HG03354 (cell line): ENCODE measurements at regions not wholly inside any gene's neighbourhood (a gene's known extent, or its start where the extent isn't known, plus 50 kb on each side); places are given as distances from the start of the nearest gene placed in this dataset.
A peak's percentile ranks its signal among the peaks of the same experiment; 100 is the strongest.

Experiments used
- ATAC-seq: cut with Tn5 transposase; IDR thresholded peaks from one replicate; pipeline ENCODE4 v1.9.1; 2021; ENCODE audit warnings: mild to moderate bottlenecking; ENCODE audit not compliant: unreplicated experiment, poor library complexity, severe bottlenecking

DNA sequence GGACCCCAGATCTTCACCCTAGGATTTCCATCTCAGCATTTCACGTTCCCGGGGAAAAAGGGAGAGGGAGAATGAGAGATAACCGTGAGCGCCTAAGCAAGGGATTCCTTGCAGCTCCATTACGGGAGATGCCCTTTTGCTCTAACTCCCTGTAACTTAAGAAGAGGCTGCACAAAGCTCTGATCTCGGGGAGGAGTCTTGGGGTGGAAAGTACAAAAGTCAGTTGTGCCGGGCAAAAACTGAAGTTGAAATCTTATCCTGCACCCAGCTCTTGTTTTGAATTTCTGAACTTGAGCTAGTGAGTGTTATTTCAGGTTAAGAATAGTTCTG, 256.4 kb upstream of the SOX21 start:
- ATAC-seq, result no peak

DNA sequence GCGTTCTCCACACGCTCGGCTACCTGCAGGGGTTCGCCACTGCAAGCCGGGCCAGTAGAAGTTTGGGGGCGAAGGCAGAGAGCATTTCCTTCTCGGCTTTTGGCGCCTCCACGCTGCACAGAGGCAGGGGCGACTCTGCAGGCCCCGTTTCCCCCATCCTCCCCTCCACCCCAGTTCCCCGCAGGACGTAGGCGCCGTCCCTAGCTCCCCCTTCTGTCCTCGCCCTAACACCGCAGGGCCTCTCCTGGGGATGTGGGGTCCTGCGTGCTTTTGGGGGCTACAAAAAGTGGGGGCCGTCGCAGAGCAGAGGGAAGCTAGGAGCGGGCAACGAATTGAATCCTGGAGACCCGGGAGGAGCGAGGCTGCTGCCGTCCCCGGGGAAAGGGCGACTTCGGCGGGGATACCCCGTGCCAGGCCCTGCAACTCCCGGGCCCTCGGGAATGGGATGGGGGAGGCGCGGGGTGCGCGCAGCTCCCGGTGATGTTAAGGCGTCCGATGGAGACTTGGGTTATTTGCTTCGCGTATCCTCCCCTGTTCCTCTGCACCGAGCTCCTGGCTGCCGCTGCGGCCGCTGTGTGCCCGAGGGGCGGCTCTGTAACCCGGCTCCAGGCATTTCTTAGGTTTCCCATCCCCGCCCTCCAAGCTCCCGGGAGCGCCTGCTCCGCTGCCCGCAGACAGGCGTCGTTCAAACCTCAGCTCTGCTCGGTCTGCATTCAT, 255.9 kb upstream of the SOX21 start:
- ATAC-seq, result peak; percentile 39

DNA sequence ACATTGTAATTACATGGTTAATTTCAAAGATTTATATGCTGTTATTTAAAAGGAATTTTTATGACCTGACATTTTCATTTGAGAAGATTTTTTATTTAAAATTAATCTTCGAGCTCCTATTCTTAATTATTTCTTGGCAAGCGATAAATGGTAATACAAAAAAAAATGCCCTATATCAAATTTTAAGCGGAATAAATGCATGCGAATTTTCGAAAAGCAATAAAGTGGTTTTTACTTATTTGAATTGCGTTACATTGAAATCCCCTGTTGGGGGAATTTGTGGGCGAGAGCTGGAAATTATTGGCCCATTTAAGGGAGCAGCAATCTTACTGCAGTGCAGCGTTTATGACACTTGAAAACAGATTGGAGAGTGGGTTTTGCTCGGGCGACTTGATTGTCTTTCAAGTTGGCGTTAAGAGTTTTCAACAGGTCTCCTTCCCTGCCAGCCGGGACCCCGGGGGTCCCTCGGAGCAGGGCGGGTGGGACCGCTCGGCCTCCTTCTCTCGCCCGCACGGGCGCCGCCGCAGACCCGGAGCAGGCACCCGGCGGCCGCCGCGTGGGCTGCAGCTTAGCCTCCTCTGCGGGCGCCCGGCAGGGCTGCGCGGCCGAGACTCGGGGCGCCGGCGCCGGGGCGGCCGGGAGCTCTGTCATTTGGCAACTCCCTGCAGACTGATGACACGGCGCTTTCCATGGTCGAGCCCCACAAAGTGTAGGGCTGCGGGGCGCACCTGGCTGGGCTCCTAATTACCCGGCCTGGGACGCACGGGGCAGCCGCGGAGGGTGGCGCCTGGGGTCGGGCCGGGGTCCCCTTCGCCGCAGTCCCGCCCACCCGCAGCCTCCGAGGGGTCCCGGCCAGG, 255.1 kb upstream of the SOX21 start:
- ATAC-seq, result peak; percentile 63

DNA sequence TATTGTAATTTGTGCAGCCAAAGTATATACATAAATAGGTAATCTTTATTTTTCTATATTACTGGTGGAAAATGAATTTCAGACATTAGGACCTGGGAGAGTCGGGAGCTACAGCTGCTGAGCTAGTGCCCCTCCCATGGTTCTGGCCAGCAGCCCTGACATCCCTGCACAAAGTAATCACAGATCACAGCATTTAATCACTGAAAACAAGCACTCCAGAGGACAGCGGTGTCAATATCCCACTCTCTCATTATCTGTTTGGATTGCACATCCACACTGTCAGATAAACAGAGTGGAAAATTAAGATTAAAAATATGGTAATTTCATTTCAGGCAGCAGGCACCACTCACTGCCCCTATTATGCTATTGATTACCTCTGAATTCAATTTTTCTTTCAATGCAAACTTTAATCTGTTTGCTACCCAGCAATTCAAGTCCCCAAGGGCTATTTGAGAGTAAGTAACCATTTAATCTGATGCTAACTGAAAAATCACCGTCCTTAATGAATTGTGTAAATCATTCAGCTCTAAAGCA, 254.1 kb upstream of the SOX21 start:
- no peak for ATAC-seq

- ATAC-seq, result no peak
Measured at GRCh38 chr13:94959626-94960025, 247.3 kb upstream of the SOX21 start.

DNA sequence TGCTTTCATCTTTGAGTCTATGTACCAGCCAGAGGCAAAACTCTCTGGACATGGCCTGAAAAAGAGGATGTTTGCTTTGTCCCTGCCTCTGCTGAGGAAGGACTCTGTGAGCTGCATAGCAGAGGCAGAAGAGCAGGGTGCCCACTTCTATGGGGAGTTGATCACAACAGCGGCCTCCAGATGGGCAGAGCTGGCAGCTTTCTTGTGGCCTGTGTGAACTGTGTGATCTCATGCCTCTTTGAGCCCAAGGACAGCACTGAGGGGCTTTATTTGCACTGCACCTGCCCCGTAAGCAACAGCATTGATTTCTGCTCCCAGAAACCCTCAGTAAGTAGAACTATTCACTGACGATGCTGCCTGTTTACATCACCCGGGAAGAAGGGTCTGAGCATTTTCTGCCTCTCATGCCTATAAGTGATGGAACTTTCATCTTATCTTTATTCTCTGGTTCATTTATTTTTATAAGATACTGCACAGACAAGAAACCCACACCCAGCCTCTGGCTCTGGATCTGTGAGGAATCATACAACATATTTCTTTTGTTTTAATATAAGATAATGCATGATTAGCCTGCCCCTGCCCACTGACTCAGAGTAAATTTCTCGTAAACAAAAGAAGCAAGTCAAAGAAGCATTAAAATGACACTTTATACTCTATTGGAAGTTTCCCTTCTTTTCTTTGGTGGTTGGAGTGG, 244.2 kb upstream of the SOX21 start:
- ATAC-seq, result no peak

GRCh38 chr13:94952787-94953186, 240.4 kb upstream of the SOX21 start:
- no peak for ATAC-seq

- ATAC-seq, result no peak
Measured at GRCh38 chr13:94950303-94950702, 238.0 kb upstream of the SOX21 start.

GRCh38 chr13:94947965-94948371, 235.6 kb upstream of the SOX21 start:
- no peak for ATAC-seq

- no peak for ATAC-seq
Measured at GRCh38 chr13:94947392-94947791, 235.0 kb upstream of the SOX21 start.

- no peak for ATAC-seq
Measured at GRCh38 chr13:94946039-94946438, 233.7 kb upstream of the SOX21 start.

DNA sequence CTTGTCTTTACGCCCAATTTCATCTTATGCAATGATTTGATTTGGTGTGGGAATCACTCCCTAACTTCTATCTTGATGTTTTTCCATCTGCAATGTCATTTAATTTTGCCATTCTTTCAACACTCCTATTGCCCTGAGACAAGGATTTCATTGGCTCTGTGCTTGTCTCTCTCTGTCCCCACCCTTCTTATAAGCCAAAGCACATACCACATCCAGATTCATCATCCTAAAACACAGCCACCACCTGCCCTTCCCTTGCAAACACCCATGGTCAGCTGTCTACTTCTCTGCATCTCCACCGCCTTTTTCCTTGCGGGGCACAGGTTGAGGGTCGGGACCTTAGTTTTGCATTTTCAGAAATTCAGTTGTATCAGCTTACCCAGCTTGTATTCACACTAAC, 225.8 kb upstream of the SOX21 start:
- no peak for ATAC-seq

GRCh38 chr13:94936633-94937032, 224.3 kb upstream of the SOX21 start:
- ATAC-seq, result no peak

- no peak for ATAC-seq
Measured at GRCh38 chr13:94933936-94934335, 221.6 kb upstream of the SOX21 start.

GRCh38 chr13:94933230-94933751, 220.9 kb upstream of the SOX21 start:
- ATAC-seq, result no peak

GRCh38 chr13:94928127-94928775, 215.9 kb upstream of the SOX21 start:
- ATAC-seq, result no peak

- ATAC-seq, result no peak
Measured at GRCh38 chr13:94925263-94925662, 212.9 kb upstream of the SOX21 start.

- no peak for ATAC-seq
Measured at GRCh38 chr13:94921181-94921580, 208.8 kb upstream of the SOX21 start.

- no peak for ATAC-seq
Measured at GRCh38 chr13:94920578-94920977, 208.2 kb upstream of the SOX21 start.

DNA sequence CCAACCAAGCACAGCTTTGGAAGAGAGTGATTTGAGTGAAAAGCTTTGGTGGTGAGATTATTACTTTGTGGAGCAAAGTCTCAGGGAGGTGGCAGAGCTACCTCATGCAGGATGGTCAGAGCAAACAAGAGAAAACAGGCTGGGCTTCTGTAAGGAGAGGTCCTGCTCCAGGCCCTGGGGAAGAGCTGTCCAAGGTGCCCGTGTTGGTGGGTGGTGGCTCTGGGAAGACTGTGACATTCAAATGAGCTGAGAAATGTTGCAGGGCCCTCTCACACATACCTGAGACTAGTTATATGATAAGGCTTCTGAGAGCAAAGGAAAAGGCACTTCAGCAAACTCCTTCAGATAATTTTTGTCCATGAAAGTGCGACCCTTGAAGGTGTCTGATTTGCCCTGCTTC, 205.5 kb upstream of the SOX21 start:
- no peak for ATAC-seq
